Lower leg skin (tissue), 3 donors: ENCODE measurements at regions not wholly inside any gene's neighbourhood (a gene's known extent, or its start where the extent isn't known, plus 50 kb on each side); places are given as distances from the start of the nearest gene placed in this dataset.

Experiments used
- POLR2A ChIP-seq, 2 donors: fragments of 450-650 bp; IDR thresholded peaks; one replicate each; pipeline ENCODE4 v1.6.1; 2016 to 2017; ENCODE audit warnings: antibody characterized with exemption in 2 of 2, mild to moderate bottlenecking in 1 of 2, moderate library complexity in 1 of 2
- TF ChIP-seq, protein P1 (sequence below), 3 donors: fragments of 450-650 bp; IDR thresholded peaks; one replicate each; pipeline ENCODE4 v1.5.1; 2016; ENCODE audit warnings: antibody characterized with exemption in 3 of 3, mild to moderate bottlenecking in 3 of 3, moderate library complexity in 2 of 3

DNA sequence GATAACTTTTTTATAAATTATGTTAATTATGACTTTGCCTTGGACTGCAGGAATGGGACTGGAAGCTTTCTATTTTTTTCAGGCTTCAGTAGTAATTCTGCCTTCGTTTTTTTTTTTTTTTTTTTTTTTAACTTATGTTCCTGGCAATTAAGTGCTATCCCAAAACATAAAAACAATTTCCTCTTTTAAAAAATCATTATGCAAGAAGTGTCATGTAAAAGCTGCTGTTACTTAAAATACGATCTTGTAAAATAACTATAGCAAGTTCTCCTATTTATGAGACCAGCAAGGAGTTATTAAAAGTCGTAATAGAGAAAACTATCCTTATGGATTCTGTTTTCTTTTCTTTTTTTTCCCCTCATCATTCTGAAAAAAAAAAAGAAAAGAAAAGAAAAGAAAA, 106.6 kb upstream of the FOXN2 start:
- TF ChIP-seq, protein P1, sequence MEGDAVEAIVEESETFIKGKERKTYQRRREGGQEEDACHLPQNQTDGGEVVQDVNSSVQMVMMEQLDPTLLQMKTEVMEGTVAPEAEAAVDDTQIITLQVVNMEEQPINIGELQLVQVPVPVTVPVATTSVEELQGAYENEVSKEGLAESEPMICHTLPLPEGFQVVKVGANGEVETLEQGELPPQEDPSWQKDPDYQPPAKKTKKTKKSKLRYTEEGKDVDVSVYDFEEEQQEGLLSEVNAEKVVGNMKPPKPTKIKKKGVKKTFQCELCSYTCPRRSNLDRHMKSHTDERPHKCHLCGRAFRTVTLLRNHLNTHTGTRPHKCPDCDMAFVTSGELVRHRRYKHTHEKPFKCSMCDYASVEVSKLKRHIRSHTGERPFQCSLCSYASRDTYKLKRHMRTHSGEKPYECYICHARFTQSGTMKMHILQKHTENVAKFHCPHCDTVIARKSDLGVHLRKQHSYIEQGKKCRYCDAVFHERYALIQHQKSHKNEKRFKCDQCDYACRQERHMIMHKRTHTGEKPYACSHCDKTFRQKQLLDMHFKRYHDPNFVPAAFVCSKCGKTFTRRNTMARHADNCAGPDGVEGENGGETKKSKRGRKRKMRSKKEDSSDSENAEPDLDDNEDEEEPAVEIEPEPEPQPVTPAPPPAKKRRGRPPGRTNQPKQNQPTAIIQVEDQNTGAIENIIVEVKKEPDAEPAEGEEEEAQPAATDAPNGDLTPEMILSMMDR (IDR thresholded peaks at IDR 0.05) = no peak
- no peak for TF ChIP-seq POLR2A (IDR thresholded peaks at IDR 0.05)
